Endodermal cell (in vitro differentiated cells): ENCODE measurements at regions not wholly inside any gene's neighbourhood (a gene's known extent, or its start where the extent isn't known, plus 50 kb on each side); places are given as distances from the start of the nearest gene placed in this dataset.

Experiments
- DNase-seq: peaks from one replicate; pipeline ENCODE4 v3.0.0-alpha.2; 2017
- H3K27ac ChIP-seq: 2 replicates; pipeline ENCODE4 v1.5.1; 2013; ENCODE audit warnings: mild to moderate bottlenecking, low read depth, low read length, moderate library complexity
- H3K27me3 ChIP-seq: 2 replicates; pipeline ENCODE4 v1.6.1; 2013; ENCODE audit warnings: mild to moderate bottlenecking, low read length, moderate library complexity; ENCODE audit not compliant: insufficient read depth, control insufficient read depth, poor library complexity, severe bottlenecking
- H3K36me3 ChIP-seq: 2 replicates; pipeline ENCODE4 v1.7.0; 2013; ENCODE audit warnings: mild to moderate bottlenecking, low read length, moderate library complexity; ENCODE audit not compliant: control insufficient read depth, insufficient read depth
- H3K4me1 ChIP-seq: one replicate; pipeline ENCODE4 v1.7.0; 2013; ENCODE audit warnings: low read length; ENCODE audit not compliant: control insufficient read depth, insufficient read depth
- H3K4me3 ChIP-seq: 2 replicates; pipeline ENCODE4 v1.5.1; 2013; ENCODE audit warnings: mild to moderate bottlenecking, low read length, moderate library complexity
- H3K9ac ChIP-seq: 2 replicates; pipeline ENCODE4 v1.6.1; 2013; ENCODE audit warnings: mild to moderate bottlenecking, low read length, moderate library complexity; ENCODE audit not compliant: poor library complexity, severe bottlenecking; ENCODE audit errors: extremely low read depth
- H3K9me3 ChIP-seq: 2 replicates; pipeline ENCODE4 v1.6.1; 2013; ENCODE audit warnings: mild to moderate bottlenecking, low read length, moderate library complexity; ENCODE audit not compliant: control insufficient read depth
- H3K27ac Mint-ChIP-seq: 2 replicates; pipeline ENCODE4 v1.8.0; 2020; ENCODE audit warnings: mixed read lengths
- H3K27me3 Mint-ChIP-seq: 2 replicates; pipeline ENCODE4 v1.8.0; 2021; ENCODE audit warnings: mild to moderate bottlenecking, mixed read lengths; ENCODE audit not compliant: insufficient read depth
- H3K36me3 Mint-ChIP-seq: 2 replicates; pipeline ENCODE4 v1.8.0; 2020; ENCODE audit warnings: low read depth, mixed read lengths
- H3K4me1 Mint-ChIP-seq: 2 replicates; pipeline ENCODE4 v1.8.0; 2020; ENCODE audit warnings: mixed read lengths
- H3K4me3 Mint-ChIP-seq: 2 replicates; pipeline ENCODE4 v1.8.0; 2020; ENCODE audit warnings: mild to moderate bottlenecking, moderate library complexity, mixed read lengths
- H3K9me3 Mint-ChIP-seq: 2 replicates; pipeline ENCODE4 v1.8.0; 2020; ENCODE audit warnings: mild to moderate bottlenecking, mixed read lengths
- CTCF ChIP-seq: fragments of 200-600 bp; sonication (generic); conservative IDR thresholded peaks from 2 replicates; pipeline ENCODE4 v1.5.0; 2021; ENCODE audit warnings: antibody characterized with exemption, mild to moderate bottlenecking
- WGBS, 2 experiments: methylation state at CpG; one replicate each; pipeline versions ENCODE4 v1.1.5 to v1.1.7; 2013; ENCODE audit warnings: missing lambda C conversion rate in 2 of 2, mixed read lengths in 1 of 2; ENCODE audit not compliant: insufficient coverage in 1 of 2, insufficient read length in 1 of 2; 5-methylcytosine and 5-hydroxymethylcytosine counted together

GRCh38 chr11:47906066-47906465, 57.9 kb upstream of the NUP160 start:
- no peaks in the 10 kb centered on the region for H3K36me3 Mint-ChIP-seq
- H3K4me1 Mint-ChIP-seq: no peaks in the 10 kb centered on the region
- no peak overlapping the region for H3K9ac ChIP-seq
- H3K4me1 ChIP-seq: no peaks in the 10 kb centered on the region
- no peak overlapping the region for H3K27ac ChIP-seq
- no peak overlapping the region for H3K4me3 Mint-ChIP-seq
- H3K27me3 ChIP-seq: no peaks in the 10 kb centered on the region
- H3K36me3 ChIP-seq: no peaks in the 10 kb centered on the region
- 95 to 100% methylated on average over 5 to 6 of the region's 6 CpGs for WGBS, 2 experiments
- H3K9me3 Mint-ChIP-seq: no peaks in the 10 kb centered on the region
- no peak for TF ChIP-seq CTCF
- H3K4me3 ChIP-seq: no peak overlapping the region
- no peaks in the 10 kb centered on the region for H3K9me3 ChIP-seq
- peaks cover 2% of the 10 kb centered on the region for H3K27me3 Mint-ChIP-seq
- no peak for DNase-seq
- H3K27ac Mint-ChIP-seq: no peak overlapping the region

GRCh38 chr11:47905358-47906059, 57.4 kb upstream of the NUP160 start:
- DNase-seq: no peak
- H3K9me3 Mint-ChIP-seq: no peaks in the 10 kb centered on the region
- no peak overlapping the region for H3K27ac Mint-ChIP-seq
- Histone ChIP-seq H3K9ac (no peak overlapping the region), H3K4me3 (no peak overlapping the region), H3K36me3 (no peaks in the 10 kb centered on the region), H3K9me3 (no peaks in the 10 kb centered on the region), H3K4me1 (no peaks in the 10 kb centered on the region), H3K27me3 (no peaks in the 10 kb centered on the region), H3K27ac (no peak overlapping the region)
- H3K36me3 Mint-ChIP-seq: no peaks in the 10 kb centered on the region
- H3K4me3 Mint-ChIP-seq: no peak overlapping the region
- H3K4me1 Mint-ChIP-seq: no peaks in the 10 kb centered on the region
- peaks cover 2% of the 10 kb centered on the region for H3K27me3 Mint-ChIP-seq
- 95% methylated on average over 19 to 22 of the region's 22 CpGs for WGBS, 2 experiments
- no peak for TF ChIP-seq CTCF

GRCh38 chr11:47904808-47905207, 56.7 kb upstream of the NUP160 start:
- H3K27ac ChIP-seq: no peak overlapping the region
- DNase-seq: no peak
- no peaks in the 10 kb centered on the region for H3K4me1 ChIP-seq
- no peak overlapping the region for H3K9ac ChIP-seq
- no peaks in the 10 kb centered on the region for H3K9me3 ChIP-seq
- 96 to 97% methylated on average over 8 to 9 of the region's 9 CpGs for WGBS, 2 experiments
- no peak overlapping the region for H3K4me3 ChIP-seq
- Mint-ChIP-seq H3K4me1 (no peaks in the 10 kb centered on the region), H3K27ac (no peak overlapping the region), H3K9me3 (no peaks in the 10 kb centered on the region), H3K4me3 (no peak overlapping the region), H3K36me3 (no peaks in the 10 kb centered on the region), H3K27me3 (peaks cover 2% of the 10 kb centered on the region)
- TF ChIP-seq CTCF: no peak
- H3K36me3 ChIP-seq: no peaks in the 10 kb centered on the region
- H3K27me3 ChIP-seq: no peaks in the 10 kb centered on the region
